ENCODE measurements at regions not wholly inside any gene's neighbourhood (a gene's known extent, or its start where the extent isn't known, plus 50 kb on each side); places are given as distances from the start of the nearest gene placed in this dataset.

- TF ChIP-seq TEAD4 (IDR thresholded peaks at IDR 0.05; ENCODE audit: low read length): peak; percentile 90
- TF ChIP-seq TEAD4 (CRISPR knock-in tag; IDR thresholded peaks at IDR 0.05; ENCODE audit: borderline replicate concordance): no peak
- TF ChIP-seq YY1 (IDR thresholded peaks at IDR 0.05; ENCODE audit: borderline replicate concordance in 1 of 3, control insufficient read depth in 1 of 3, extremely low read depth in 1 of 3, insufficient read depth in 3 of 3, insufficient read length in 1 of 3, insufficient replicate concordance in 2 of 3, low read depth in 1 of 3, low read length in 2 of 3): no peak
- TF ChIP-seq PBX2 (CRISPR knock-in tag; IDR thresholded peaks at IDR 0.05; ENCODE audit: low read depth): no peak
- peak; percentile 65 for TF ChIP-seq PBX2 (tag; conservative IDR thresholded peaks at IDR 0.05; ENCODE audit: low read depth)
- TF ChIP-seq SMARCE1 (IDR thresholded peaks at IDR 0.05): peak; percentile 94
- peak; percentile 65; the same call in 1 of the 2 replicates for TF ChIP-seq PML (IDR thresholded peaks at IDR 0.05; ENCODE audit: low read length)
- TF ChIP-seq KLF16 (IDR thresholded peaks at IDR 0.05): peak; percentile 57; the same call in 1 of the 2 replicates
- TF ChIP-seq RCOR1 (IDR thresholded peaks at IDR 0.05; ENCODE audit: borderline replicate concordance in 1 of 2, low read depth in 2 of 2, low read length in 2 of 2): peak in 1 of 2 experiments; percentile 95; a peak in 2 of 4 replicates
- TF ChIP-seq CTBP1 (IDR thresholded peaks at IDR 0.05; ENCODE audit: borderline replicate concordance): 0 out of 2 replicates have a peak, but pooled peaks have one; percentile 44
- TF ChIP-seq NCOA1 (IDR thresholded peaks at IDR 0.05; ENCODE audit: low read depth): peak; percentile 43; the same call in 1 of the 2 replicates
- peak; percentile 63; the same call in 1 of the 2 replicates for TF ChIP-seq CHAMP1 (IDR thresholded peaks at IDR 0.05)
- TF ChIP-seq FOS (IDR thresholded peaks at IDR 0.05; ENCODE audit: extremely low read depth, insufficient read length): peak; percentile 48
- TF ChIP-seq DMBX1 (CRISPR knock-in tag; IDR thresholded peaks at IDR 0.05; ENCODE audit: borderline replicate concordance): peak; percentile 30; the same call in 1 of the 2 replicates
- TF ChIP-seq CBFA2T2 (conservative IDR thresholded peaks at IDR 0.05): peak; percentile 84
- TF ChIP-seq MNT (conservative IDR thresholded peaks at IDR 0.05): 0 out of 4 replicates have a peak, but pooled peaks of 1 of the 2 experiments have one; percentile 22
- TF ChIP-seq RFX1 (IDR thresholded peaks at IDR 0.05): no peak
- peak; percentile 50; the same call in 1 of the 2 replicates for TF ChIP-seq GATA2 (CRISPR knock-in tag; IDR thresholded peaks at IDR 0.05)
- TF ChIP-seq JUN (IDR thresholded peaks at IDR 0.05; ENCODE audit: borderline replicate concordance, low read depth, low read length): peak; percentile 88
- TF ChIP-seq JUN (CRISPR knock-in tag; IDR thresholded peaks at IDR 0.05; ENCODE audit: borderline replicate concordance): no peak
- 0 out of 2 replicates have a peak, but pooled peaks have one; percentile 37 for TF ChIP-seq IRF9 (tag; IDR thresholded peaks at IDR 0.05)
Measured at GRCh38 chr21:14630556-14631069, 84.5 kb upstream of the SAMSN1 start (continued).

All from K562 (cell line).